ENCODE measurements at regions not wholly inside any gene's neighbourhood (a gene's known extent, or its start where the extent isn't known, plus 50 kb on each side); places are given as distances from the start of the nearest gene placed in this dataset.

DNA sequence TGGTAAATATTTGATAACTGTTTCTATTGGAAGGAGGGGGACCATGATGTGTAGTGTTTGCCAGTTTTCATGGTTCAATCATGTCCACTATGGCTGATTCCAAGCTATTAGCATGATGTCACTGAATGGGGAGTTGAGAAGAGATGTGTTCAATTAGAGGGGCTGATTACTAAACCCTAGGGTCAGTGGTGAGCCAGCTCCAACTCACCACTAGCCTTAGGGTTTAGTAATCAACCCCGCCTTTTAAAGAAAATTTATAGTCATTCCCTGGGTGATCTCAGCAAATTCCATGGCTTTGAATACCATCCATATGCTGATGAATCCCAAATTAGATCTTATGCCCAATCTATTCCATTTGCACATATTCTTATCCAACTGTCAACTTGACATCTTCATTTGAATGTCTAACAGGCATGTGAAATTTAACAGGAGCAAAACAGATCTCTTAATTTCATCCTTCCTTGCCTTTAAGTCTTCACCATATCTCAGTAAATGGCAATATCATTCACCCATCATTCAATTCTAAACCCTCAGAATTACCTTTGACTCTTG, 98.8 kb downstream of the GCNT1 start:
- peak; percentile 58 to 63 for DNase-seq (ENCODE audit: low read depth in 2 of 2)

DNA sequence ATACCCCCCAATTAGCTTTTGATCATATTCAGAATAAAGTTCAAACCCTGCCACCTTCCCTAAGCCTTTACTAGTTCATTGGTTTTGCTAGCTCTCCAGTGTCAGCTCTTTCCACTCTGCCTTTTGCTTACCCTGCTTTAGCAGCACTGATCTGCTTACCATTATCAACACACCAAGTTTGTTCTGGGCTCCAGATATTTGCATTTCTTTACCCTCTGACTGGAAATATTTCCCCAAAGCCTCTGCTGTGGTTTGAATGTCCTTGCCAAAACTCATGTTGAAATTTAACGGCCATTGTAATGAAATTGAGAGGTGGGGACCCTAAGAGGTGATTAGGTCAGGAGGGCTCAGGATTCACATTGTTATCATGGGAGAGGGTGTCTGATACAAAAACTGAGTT, 99.5 kb downstream of the GCNT1 start:
- no peak for DNase-seq (ENCODE audit: low read depth in 2 of 2)

DNA sequence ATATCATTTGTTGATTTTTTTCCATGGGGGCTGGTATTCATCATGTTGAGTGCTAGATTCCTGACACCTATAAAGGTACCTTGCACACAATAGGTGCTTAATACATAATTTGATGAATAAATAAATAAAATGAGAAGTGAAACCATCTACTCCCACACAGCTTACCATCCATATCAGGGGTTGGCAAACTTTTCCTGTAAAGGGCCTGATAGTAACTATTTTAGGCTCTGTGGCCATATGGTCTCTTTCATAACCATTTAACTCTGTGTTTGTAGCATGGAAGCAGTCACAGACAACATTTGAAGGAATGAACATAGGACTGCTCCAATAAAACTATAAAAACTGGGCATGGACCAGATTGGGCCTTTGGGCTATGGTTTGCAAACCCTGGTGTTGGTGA, 100.3 kb downstream of the GCNT1 start:
- no peak for DNase-seq (ENCODE audit: low read depth in 2 of 2)

DNA sequence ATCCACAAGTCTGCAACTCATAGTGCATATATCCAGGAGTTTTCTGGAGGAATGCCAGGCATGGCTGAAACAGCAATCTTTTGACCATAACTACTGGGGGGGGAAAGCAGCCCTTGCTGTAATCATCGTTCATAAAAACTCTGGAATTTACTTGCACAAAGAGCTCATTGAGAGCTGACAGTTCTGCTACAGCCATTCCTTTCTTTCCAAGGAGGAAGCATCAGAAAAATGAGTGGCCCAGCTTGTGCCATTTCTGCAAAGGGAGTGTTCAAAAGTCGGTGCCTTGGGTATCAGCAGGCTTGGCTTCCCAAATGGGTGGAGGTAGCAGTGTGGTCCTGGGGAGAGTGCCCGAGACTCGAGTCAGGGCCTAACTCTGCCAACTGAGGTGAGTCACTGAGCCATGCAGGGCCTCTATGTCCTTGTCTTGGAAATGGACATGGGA, 101.5 kb downstream of the GCNT1 start:
- peak; percentile 79 to 81 for DNase-seq (ENCODE audit: low read depth in 2 of 2)

DNA sequence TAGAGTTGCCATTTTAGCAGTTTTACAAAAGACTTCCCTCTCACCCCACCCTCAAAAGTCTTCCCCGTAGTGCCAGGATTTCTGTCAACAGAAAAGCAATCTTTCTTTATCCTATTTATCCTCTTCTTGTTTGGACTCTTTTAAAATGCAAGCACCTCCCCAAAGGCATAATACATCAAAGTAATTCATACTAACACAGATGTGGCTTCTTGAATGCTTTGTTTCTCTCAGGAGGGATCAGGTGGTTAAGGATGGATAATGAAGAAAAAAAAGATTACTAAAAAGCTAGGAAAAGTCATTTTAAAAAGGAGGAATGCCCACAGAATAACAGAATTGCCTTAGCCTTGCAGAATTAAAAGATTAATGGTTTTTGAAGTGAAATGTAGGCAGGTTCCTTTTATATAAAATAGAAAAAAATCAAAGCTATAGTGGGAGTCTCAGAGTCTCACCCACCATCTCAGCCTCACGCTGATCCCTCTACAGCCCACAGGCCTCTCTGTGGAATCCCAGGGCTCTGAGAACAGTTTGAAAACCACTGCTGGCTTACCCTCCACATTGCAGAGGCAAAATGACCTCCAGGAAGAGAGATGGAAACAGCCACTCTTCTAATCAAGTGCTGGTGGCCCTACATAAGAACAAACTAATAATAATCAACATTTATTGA, 102.2 kb downstream of the GCNT1 start:
- DNase-seq (ENCODE audit: low read depth in 2 of 2): no peak

All from fibroblast of skin of left quadriceps (primary cell).